ENCODE measurements at regions not wholly inside any gene's neighbourhood (a gene's known extent, or its start where the extent isn't known, plus 50 kb on each side); places are given as distances from the start of the nearest gene placed in this dataset.

DNA sequence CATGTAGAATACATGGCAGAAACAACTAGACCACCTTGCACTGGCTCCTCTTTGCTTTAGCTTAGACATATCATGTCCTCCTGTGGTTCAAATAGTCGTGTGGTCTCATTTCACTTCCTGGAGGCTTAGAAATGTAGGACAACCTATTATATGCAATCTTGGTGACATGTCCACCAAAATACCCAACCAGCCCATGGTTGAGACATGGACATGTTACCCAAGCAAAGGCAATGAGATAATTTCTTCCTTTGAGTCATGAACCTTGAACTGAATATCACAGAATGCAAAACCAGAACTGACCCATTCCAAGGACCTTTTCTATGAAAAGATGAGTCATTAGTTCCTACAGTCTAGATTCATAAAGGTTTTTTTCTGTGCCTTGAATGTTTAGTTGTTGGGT is 309.0 kb upstream of the MDFIC2 start:
- ChIA-PET CTCF (ENCODE audit: low intra/inter-chr PET ratio) (no interaction called here), POLR2A (no interaction called here)
- ATAC-seq (no peak), DNase-seq (ENCODE audit: extremely low read depth in 1 of 4, low spot score in 3 of 4) (no peak), FAIRE-seq (no peak)
- Histone ChIP-seq H3K36me3 (ENCODE audit: control insufficient read depth, insufficient read depth, low read length) (no peaks in the 10 kb centered on the region), H3K9me3 (replicated peaks; ENCODE audit: control insufficient read depth, insufficient read depth, low read depth, low read length) (no peaks in the 10 kb centered on the region), H2AFZ (ENCODE audit: low read depth, low read length) (no peak overlapping the region), H4K20me1 (replicated peaks; ENCODE audit: control insufficient read depth, insufficient read depth, low read length) (no peaks in the 10 kb centered on the region), H3K4me2 (ENCODE audit: insufficient read depth, low read length) (no peak overlapping the region), H3K27me3 (ENCODE audit: control insufficient read depth in 2 of 2, insufficient read depth in 2 of 2, low read length in 2 of 2) (no peaks in the 10 kb centered on the region), H3K4me3 (no peak overlapping the region), H3K9me1 (ENCODE audit: control insufficient read depth, insufficient read depth, low read length) (no peaks in the 10 kb centered on the region), H3K9ac (ENCODE audit: insufficient read depth in 1 of 2, low read depth in 2 of 2, low read length in 2 of 2) (no peak overlapping the region), H3K4me1 (replicated peaks in 1 of 2; ENCODE audit: control insufficient read depth in 2 of 2, insufficient read depth in 2 of 2, low read length in 2 of 2) (no peaks in the 10 kb centered on the region), H3K79me2 (ENCODE audit: control insufficient read depth, insufficient read depth, low read length) (no peaks in the 10 kb centered on the region), H3K27ac (ENCODE audit: extremely low read depth, low read depth, low read length) (no peak overlapping the region)
- TF ChIP-seq LCOR (CRISPR knock-in tag; IDR thresholded peaks at IDR 0.05) (no peak), RBM15 (IDR thresholded peaks at IDR 0.05; ENCODE audit: insufficient read depth, low read length) (no peak), CCNT2 (IDR thresholded peaks at IDR 0.05; ENCODE audit: borderline replicate concordance, extremely low read depth, insufficient read length, low read depth, low read length) (no peak), ZNF589 (CRISPR knock-in tag; IDR thresholded peaks at IDR 0.05; ENCODE audit: low read depth) (no peak), RBM39 (optimal IDR thresholded peaks at IDR 0.05; ENCODE audit: low read depth, low read length) (no peak), KDM1A (IDR thresholded peaks at IDR 0.05) (no peak), PTBP1 (IDR thresholded peaks at IDR 0.05; ENCODE audit: low read depth, low read length) (no peak)
- TF ChIP-seq, protein P1, sequence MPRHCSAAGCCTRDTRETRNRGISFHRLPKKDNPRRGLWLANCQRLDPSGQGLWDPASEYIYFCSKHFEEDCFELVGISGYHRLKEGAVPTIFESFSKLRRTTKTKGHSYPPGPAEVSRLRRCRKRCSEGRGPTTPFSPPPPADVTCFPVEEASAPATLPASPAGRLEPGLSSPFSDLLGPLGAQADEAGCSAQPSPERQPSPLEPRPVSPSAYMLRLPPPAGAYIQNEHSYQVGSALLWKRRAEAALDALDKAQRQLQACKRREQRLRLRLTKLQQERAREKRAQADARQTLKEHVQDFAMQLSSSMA (CRISPR knock-in tag; IDR thresholded peaks at IDR 0.05) = no peak
- intact Hi-C loops (cut with micrococcal nuclease) (no loop called here), in situ Hi-C loops (cut with MboI) (no loop called here)
- no TSS peak for BruUV-seq (replicated peaks)
- 0% methylated on average over 1 of the region's 1 CpG for WGBS (ENCODE audit: insufficient coverage, low coverage, missing lambda C conversion rate)
